DMS153 treated with DMSO at 0.1 percent for 48 hours (cell line): ENCODE measurements at regions not wholly inside any gene's neighbourhood (a gene's known extent, or its start where the extent isn't known, plus 50 kb on each side); places are given as distances from the start of the nearest gene placed in this dataset.
A peak's percentile ranks its signal among the peaks of the same experiment; 100 is the strongest.
"Not testable (repeated sequence)": the region's sequence is repeated elsewhere in the genome, so short reads cannot be mapped to it uniquely, and the experiment has no call there.

Source experiments
- DNase-seq: peaks from one replicate; lab custom pipeline; 2025; ENCODE audit not compliant: unreplicated experiment; lab: John Stamatoyannopoulos, UW

DNA sequence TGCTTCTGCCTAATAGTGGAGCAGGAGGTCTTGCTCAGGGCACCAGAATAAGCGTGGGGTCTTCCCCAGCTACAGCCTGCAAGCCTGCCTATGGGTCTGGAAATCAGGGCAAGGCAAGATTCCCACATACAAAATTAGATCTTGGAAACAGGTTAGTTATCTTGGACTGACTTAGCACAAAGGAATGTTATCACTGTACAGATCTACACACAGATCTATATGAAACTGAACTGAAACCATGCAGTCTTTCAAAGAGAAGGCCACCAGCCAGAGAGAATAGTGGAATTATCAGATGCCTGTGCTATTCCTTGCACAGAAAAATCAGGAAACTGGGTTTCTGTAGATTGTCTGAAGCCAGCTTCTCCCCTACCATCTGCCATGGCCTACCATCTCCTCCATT is 585.7 kb downstream of the ACTL7B start:
- no peak for DNase-seq

DNA sequence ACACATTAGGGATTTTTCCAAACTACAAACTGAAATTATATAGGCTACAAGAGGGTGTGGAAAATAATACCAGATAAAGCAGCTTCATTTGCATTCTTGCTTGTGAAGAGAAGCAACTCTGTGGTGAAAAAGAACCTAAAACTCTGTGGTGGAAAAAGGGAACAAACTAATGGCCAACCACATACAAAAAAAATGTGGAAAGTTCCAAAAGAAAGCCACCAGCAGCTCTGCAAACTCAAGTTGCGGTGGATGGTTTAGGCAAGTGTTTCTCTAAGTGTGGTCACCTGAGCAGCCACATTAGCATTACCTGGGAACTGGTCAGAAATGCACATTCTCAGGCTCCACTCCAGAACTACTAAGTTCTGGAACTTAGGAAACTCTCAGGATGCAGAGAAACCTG is 586.4 kb downstream of the ACTL7B start:
- no peak for DNase-seq

DNA sequence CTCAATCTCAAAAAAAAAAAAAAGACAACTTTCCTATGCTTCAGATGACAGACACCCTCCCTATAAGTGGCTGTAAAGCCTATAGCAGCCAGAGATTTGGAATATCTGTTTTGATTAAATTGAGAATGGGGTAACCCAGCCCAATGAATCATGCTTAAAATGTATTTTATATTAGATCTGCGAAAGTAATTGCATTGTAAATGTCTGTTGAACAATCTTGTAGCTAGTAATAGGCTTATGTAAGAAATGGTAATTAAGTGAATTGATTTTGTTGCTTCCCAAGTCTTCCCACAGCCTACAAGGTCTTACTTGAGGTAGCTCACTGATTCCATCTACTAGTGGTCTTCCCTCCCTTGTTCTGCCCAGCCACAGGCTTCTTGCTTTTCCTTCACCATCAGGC is 590.7 kb downstream of the ACTL7B start:
- DNase-seq, result no peak

DNA sequence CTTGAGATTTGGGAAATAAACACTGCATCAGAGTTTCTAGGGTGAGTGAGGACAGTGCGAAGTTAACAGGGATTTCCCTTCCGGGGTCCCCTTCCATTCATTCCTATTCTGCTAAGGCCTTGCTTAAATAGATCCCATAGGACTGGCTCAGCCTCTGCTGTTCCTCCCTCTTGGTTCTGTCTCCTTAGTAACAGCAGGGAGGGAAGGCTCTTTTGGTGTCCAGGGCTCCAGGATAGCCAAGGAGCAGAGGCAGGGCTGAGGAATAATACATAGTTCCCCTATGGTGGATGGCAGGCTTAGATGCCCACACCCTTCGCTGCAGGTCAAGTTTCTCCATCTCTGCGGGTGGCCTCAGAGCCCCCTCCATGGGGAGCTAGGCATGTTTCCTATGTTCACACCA is 591.7 kb downstream of the ACTL7B start:
- DNase-seq, result no peak

GRCh38 chr9:108262836-108263235 is 593.0 kb downstream of the ACTL7B start:
- no peak for DNase-seq

GRCh38 chr9:108259917-108260675 is 595.7 kb downstream of the ACTL7B start:
- no peak for DNase-seq

DNA sequence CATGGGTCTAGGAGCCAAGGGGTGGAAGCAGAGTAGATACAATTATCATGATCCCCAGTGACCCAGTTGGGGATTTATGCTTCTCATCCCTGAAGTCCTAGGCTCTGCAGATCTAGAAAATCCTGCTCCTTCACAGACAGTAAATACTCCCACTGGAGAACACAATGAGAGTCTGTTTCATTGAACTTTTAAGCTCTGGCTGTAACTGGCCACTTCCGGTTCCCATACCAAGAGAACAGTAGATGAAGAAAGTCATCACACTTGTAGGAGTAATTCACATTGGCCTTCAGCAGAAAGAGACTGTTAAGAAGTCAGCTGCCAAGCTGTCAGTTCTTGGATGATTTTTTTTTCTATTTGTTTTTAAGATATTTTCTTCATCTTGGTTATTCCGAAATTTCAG is 597.1 kb downstream of the ACTL7B start:
- no peak for DNase-seq

DNA sequence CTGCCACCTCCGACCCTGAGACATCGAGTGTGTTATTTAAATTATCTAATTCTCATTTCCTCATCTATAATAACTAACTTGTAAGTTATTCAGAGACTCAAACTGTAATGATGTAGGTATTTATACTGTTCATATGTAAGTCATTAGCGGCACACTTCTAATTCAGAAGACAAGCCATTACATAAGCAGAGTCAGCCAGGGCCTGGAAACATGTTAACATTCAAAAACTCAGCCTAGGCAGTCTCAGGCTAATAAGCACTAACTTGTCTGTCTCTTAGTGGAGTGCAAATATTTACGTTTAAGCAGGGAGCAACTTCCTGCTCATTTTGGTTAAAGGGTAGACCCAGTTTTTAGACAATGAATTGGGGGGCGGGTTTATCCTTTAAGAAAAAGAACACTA is 598.4 kb downstream of the ACTL7B start:
- DNase-seq, result peak; percentile 14

DNA sequence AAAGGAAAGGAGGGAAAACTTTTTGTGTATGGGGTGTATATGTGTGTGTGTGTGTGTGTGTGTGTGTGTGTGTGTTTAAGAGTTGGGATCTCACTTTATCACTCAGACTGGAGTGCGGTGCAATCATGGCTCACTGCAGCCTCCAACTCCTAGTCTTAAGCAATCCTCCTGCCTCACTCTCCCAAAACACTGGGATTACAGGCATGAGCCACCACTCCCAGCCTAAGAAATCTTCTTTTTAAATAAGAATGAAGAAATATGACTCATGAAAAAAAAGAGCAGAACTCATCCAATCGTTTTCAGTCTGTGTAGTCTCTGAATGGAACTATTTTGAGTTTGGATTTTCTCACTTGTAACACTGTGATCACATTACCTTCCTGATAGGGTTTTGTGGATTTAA is 601.5 kb downstream of the ACTL7B start:
- no peak for DNase-seq

DNA sequence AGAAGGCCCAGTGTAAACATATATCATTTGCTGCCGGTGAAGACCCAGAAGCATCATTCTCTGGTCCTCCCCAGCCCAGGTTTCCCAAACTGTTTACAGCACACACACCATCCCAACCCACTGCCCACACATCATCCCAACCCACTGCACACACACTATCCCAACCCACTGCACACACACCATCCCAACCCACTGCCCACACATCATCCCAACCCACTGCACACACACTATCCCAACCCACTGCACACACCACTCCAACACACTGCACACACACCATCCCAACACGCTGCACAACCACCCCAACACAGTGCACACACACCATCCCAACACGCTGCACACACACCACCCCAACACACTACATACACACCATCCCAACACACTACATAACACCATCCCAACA is 608.4 kb downstream of the ACTL7B start:
- DNase-seq, result not testable (repeated sequence)

GRCh38 chr9:108245901-108246300 is 609.9 kb downstream of the ACTL7B start:
- no peak for DNase-seq

DNA sequence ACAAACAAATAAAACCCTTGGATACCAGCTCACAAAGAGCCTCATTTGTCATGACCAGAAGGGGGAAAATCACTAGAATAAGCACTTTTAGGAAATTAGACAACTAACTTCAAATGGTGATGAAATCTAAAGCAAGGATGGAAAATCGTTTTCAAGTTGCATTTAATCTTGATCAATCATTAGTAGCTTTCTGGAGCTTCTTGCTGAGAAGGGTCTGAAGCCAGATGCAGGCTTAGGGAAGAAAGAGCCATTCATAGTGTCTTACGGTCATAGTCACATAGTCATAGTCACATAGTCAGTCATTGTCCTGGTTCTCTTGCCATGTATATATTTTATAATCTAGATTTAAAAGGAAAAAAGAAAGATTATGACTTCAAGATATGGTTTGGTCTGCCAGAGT is 610.5 kb downstream of the ACTL7B start:
- no peak for DNase-seq

GRCh38 chr9:108244686-108245085 is 611.1 kb downstream of the ACTL7B start:
- DNase-seq, result no peak

- DNase-seq, result no peak
Measured at GRCh38 chr9:108241384-108242073, 614.3 kb downstream of the ACTL7B start.

DNA sequence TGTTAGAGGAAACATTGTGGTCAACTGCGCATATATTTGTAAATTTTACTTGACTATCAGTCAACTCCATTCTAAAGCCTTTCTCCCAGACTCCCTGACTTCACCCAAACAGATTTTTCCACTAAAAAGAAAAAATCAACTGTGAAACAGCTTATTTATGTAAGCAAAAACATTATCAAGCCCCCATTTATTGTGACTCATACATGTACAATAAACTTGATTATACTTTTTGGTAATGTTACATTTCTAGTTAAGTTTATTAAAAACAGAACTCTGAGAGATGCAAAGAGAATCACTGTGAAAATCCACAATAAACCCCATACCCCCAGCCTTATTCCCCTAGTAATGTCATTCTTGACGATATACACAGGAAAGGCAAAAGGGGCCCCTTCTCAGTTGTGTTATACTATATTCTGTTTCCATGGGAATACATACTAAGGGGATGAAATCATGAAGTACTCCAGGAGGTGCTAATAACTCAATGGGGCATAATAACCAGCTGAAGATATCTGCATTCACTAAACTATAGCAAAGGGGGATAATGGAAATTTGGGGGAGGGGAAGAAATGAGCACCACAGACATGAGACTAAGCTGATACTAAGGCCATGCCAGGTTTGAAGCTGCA is 616.0 kb downstream of the ACTL7B start:
- DNase-seq, result no peak

- no peak for DNase-seq
Measured at GRCh38 chr9:108235609-108236008, 620.2 kb downstream of the ACTL7B start.

DNA sequence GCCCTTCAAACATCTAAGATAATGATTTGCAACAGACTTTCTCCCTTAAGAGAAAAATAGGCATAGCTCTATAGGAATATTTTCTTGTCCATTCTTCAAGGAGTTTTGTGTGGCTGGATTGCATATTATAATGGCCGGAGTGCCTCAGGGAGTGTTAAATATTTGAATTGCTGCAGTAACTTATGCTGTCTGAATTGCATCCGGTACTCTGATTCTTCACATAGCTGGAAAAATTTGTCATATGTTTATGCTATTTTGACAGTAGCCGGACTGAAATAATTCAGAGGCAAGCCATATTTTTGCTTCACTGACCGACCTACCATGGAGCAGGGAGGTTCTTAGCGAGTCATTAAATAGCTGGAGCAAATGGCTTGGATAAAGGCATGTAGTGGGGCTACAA is 621.0 kb downstream of the ACTL7B start:
- no peak for DNase-seq

DNA sequence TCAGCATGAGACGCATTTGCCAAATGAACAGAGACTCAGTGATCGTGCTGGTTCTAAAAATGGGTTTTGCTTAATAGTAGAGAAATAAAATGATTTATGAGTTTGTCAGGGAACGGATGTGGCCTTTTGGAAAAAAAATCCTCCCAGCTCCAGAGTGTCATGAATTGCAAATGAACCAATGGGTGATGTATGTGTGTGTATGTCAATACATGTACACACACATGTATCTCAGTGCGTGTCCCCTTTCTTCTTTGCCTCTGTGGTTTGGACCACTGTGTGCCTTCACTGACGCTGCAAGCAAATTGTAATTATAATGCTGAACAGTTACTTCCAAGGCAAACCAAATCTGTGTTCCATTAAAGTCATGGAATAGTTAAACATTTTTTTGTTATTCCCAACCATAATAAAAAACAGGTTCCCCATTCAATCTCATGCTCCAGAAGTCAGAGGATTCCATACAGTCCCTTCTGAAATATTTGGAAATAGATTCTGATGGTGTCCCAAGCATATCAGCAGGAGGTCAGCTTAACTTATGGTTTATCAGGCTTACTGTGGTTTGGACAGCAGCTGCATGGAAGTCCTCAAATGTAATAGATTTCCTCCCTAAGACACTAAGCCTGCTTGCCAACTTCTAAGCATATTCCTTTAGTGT is 630.5 kb downstream of the ACTL7B start:
- no peak for DNase-seq

- DNase-seq, result no peak
Measured at GRCh38 chr9:108224716-108225115, 631.1 kb downstream of the ACTL7B start.

DNA sequence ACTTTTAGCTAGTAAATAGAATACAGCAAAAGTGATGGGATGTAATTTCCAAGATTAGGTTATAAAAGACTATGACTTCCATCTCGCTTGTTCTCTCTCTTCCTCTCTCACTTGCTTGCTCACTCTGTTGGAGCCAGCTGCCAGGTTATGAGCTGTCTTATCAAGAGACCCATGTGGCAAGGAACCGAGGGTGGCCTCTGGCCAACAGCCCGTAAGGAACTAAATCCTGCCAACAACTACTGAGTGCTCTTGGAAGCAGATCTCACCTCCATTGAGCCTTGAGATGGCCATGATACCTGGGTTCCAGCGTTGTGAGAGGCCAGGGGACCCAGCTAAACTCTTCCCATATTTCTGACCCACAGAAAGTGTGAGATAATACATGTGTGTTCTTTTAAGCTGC is 636.1 kb downstream of the ACTL7B start:
- DNase-seq, result no peak

- DNase-seq, result no peak
Measured at GRCh38 chr9:108217431-108218349, 638.1 kb downstream of the ACTL7B start.
